ENCODE measurements at regions not wholly inside any gene's neighbourhood (a gene's known extent, or its start where the extent isn't known, plus 50 kb on each side); places are given as distances from the start of the nearest gene placed in this dataset.
"Not testable (repeated sequence)": the region's sequence is repeated elsewhere in the genome, so short reads cannot be mapped to it uniquely, and the experiment has no call there.

GRCh38 chr10:2362331-2362730, 625.0 kb upstream of the ADARB2 start:
- Histone ChIP-seq H3K27me3 (ENCODE audit: control insufficient read depth, insufficient read depth, low read length) (no peaks in the 10 kb centered on the region; the same call in 1 of the 2 replicates), H3K9ac (ENCODE audit: low read length) (no peak overlapping the region), H3K4me3 (ENCODE audit: low read depth, low read length) (no peak overlapping the region), H3K36me3 (ENCODE audit: control insufficient read depth, insufficient read depth, low read length) (no peaks in the 10 kb centered on the region), H3K9me3 (ENCODE audit: control insufficient read depth, insufficient read depth, low read depth, low read length) (no peaks in the 10 kb centered on the region), H3K4me1 (ENCODE audit: control insufficient read depth, insufficient read depth, low read length) (no peaks in the 10 kb centered on the region), H3K27ac (ENCODE audit: low read depth, low read length) (no peak overlapping the region)

DNA sequence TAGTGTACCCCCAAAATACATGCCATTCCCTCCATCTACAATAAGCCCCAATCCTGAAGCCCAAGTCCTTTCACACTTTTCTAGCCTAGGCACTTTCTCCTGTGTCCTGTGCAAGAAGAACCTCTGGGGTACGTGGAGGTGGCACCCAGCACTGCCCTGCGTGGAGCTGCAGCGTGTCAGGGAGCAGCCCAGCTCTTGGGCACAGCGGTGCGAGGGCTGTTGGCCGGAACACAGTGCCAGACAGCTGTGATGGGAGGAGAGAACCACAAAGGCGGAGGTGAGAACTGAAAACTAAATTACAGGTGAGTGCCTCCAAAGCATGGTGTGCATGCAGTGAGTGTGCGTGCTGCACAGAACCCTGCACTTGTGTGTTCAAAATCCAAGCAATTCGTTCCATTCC, 621.3 kb upstream of the ADARB2 start:
- Histone ChIP-seq H3K9ac (ENCODE audit: low read length) (no peak overlapping the region), H3K27me3 (ENCODE audit: control insufficient read depth, insufficient read depth, low read length) (no peaks in the 10 kb centered on the region; the same call in 1 of the 2 replicates), H3K9me3 (ENCODE audit: control insufficient read depth, insufficient read depth, low read depth, low read length) (no peaks in the 10 kb centered on the region), H3K27ac (ENCODE audit: low read depth, low read length) (no peak overlapping the region), H3K36me3 (ENCODE audit: control insufficient read depth, insufficient read depth, low read length) (no peaks in the 10 kb centered on the region), H3K4me3 (ENCODE audit: low read depth, low read length) (no peak overlapping the region), H3K4me1 (ENCODE audit: control insufficient read depth, insufficient read depth, low read length) (no peaks in the 10 kb centered on the region)

DNA sequence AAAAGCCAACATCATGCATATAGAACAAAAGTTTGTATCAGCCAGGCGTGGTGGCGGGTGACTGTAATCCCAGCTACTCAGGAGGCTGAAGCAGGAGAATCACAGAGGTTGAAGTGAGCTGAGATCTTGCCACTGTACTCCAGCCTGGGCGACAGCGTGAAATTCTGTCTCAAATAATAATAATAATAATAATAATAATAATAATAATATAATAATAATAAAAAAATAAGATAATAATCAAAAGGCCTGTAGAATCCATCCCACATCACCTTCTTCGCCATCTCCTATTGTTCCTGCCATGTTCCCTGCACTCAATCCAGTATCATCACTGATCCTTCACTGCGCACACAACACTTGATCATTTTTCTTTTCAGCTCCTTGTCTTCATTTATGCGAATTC, 619.3 kb upstream of the ADARB2 start:
- no peaks in the 10 kb centered on the region; the same call in 1 of the 2 replicates for H3K27me3 ChIP-seq (ENCODE audit: control insufficient read depth, insufficient read depth, low read length)

GRCh38 chr10:2351566-2351965, 614.2 kb upstream of the ADARB2 start:
- Histone ChIP-seq H3K27ac (ENCODE audit: low read depth, low read length) (no peak overlapping the region), H3K9ac (ENCODE audit: low read length) (no peak overlapping the region), H3K27me3 (ENCODE audit: control insufficient read depth, insufficient read depth, low read length) (no peaks in the 10 kb centered on the region; the same call in 1 of the 2 replicates), H3K4me1 (ENCODE audit: control insufficient read depth, insufficient read depth, low read length) (no peaks in the 10 kb centered on the region), H3K4me3 (ENCODE audit: low read depth, low read length) (no peak overlapping the region), H3K36me3 (ENCODE audit: control insufficient read depth, insufficient read depth, low read length) (no peaks in the 10 kb centered on the region), H3K9me3 (ENCODE audit: control insufficient read depth, insufficient read depth, low read depth, low read length) (no peaks in the 10 kb centered on the region)

More for the DNA sequence above, 619.3 kb upstream of the ADARB2 start:
- Histone ChIP-seq H3K4me3 (ENCODE audit: low read depth, low read length) (no peak overlapping the region), H3K36me3 (ENCODE audit: control insufficient read depth, insufficient read depth, low read length) (no peaks in the 10 kb centered on the region), H3K27ac (ENCODE audit: low read depth, low read length) (no peak overlapping the region), H3K4me1 (ENCODE audit: control insufficient read depth, insufficient read depth, low read length) (no peaks in the 10 kb centered on the region), H3K9ac (ENCODE audit: low read length) (no peak overlapping the region), H3K9me3 (ENCODE audit: control insufficient read depth, insufficient read depth, low read depth, low read length) (no peaks in the 10 kb centered on the region)

DNA sequence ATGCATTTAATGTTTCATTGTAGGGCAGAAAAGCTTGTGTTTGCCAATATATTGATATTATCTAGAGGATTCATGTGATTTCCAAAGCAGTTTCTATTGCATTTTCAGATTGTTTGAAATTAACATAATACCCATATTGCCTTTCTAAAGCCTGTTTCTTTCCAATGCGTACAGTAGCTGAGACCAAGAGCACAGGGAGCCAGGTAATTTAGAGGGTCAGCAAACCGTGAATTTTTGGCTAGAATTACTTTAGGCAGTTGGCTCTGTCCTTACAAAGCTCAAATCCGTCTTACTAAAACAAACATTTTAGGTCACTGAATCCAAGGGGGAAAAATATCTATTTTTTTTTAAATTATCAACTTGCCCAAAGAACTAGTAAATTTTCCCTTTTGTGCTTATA, 604.9 kb upstream of the ADARB2 start:
- Histone ChIP-seq H3K27me3 (ENCODE audit: control insufficient read depth, insufficient read depth, low read length) (no peaks in the 10 kb centered on the region), H3K27ac (ENCODE audit: low read depth, low read length) (no peak overlapping the region), H3K4me3 (ENCODE audit: low read depth, low read length) (no peak overlapping the region), H3K9ac (ENCODE audit: low read length) (no peak overlapping the region), H3K36me3 (ENCODE audit: control insufficient read depth, insufficient read depth, low read length) (no peaks in the 10 kb centered on the region), H3K9me3 (ENCODE audit: control insufficient read depth, insufficient read depth, low read depth, low read length) (no peaks in the 10 kb centered on the region), H3K4me1 (ENCODE audit: control insufficient read depth, insufficient read depth, low read length) (no peaks in the 10 kb centered on the region)

- H3K4me1 ChIP-seq (ENCODE audit: control insufficient read depth, insufficient read depth, low read length) = no peaks in the 10 kb centered on the region
- H3K4me3 ChIP-seq (ENCODE audit: low read depth, low read length) = no peak overlapping the region
- no peaks in the 10 kb centered on the region for H3K36me3 ChIP-seq (ENCODE audit: control insufficient read depth, insufficient read depth, low read length)
- H3K9ac ChIP-seq (ENCODE audit: low read length) = no peak overlapping the region
- H3K27ac ChIP-seq (ENCODE audit: low read depth, low read length) = no peak overlapping the region
- H3K27me3 ChIP-seq (ENCODE audit: control insufficient read depth, insufficient read depth, low read length) = no peaks in the 10 kb centered on the region
- no peaks in the 10 kb centered on the region for H3K9me3 ChIP-seq (ENCODE audit: control insufficient read depth, insufficient read depth, low read depth, low read length)
Observed at GRCh38 chr10:2340831-2341647, 603.7 kb upstream of the ADARB2 start.

- Histone ChIP-seq H3K27me3 (ENCODE audit: control insufficient read depth, insufficient read depth, low read length) (no peaks in the 10 kb centered on the region), H3K36me3 (ENCODE audit: control insufficient read depth, insufficient read depth, low read length) (no peaks in the 10 kb centered on the region), H3K27ac (ENCODE audit: low read depth, low read length) (no peak overlapping the region), H3K9me3 (ENCODE audit: control insufficient read depth, insufficient read depth, low read depth, low read length) (no peaks in the 10 kb centered on the region), H3K4me1 (ENCODE audit: control insufficient read depth, insufficient read depth, low read length) (no peaks in the 10 kb centered on the region), H3K9ac (ENCODE audit: low read length) (no peak overlapping the region), H3K4me3 (ENCODE audit: low read depth, low read length) (no peak overlapping the region)
Observed at GRCh38 chr10:2335626-2336025, 598.3 kb upstream of the ADARB2 start.

DNA sequence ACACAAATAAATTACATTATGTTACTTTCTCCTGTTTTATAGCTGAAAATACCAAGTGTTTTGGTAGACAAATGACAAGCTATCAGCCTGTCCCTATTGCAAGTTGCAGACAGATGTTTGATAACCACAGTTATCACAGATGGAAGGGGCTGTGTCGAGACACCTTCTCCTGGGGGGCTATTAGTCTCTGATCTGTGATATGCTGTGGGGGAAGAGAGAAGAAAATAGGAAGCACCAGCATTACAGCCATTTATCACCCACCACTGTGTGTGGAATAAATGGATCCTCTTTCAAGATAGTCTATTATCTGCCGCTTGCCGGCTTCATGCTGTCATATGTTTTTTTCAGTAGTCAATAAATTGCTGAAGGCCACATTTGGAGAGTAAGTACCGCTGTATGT, 597.2 kb upstream of the ADARB2 start:
- no peak overlapping the region for H3K4me3 ChIP-seq (ENCODE audit: low read depth, low read length)
- H3K9me3 ChIP-seq (ENCODE audit: control insufficient read depth, insufficient read depth, low read depth, low read length) = no peaks in the 10 kb centered on the region
- no peaks in the 10 kb centered on the region for H3K36me3 ChIP-seq (ENCODE audit: control insufficient read depth, insufficient read depth, low read length)
- no peak overlapping the region for H3K9ac ChIP-seq (ENCODE audit: low read length)
- H3K27ac ChIP-seq (ENCODE audit: low read depth, low read length) = no peak overlapping the region
- no peaks in the 10 kb centered on the region for H3K27me3 ChIP-seq (ENCODE audit: control insufficient read depth, insufficient read depth, low read length)
- no peaks in the 10 kb centered on the region for H3K4me1 ChIP-seq (ENCODE audit: control insufficient read depth, insufficient read depth, low read length)

DNA sequence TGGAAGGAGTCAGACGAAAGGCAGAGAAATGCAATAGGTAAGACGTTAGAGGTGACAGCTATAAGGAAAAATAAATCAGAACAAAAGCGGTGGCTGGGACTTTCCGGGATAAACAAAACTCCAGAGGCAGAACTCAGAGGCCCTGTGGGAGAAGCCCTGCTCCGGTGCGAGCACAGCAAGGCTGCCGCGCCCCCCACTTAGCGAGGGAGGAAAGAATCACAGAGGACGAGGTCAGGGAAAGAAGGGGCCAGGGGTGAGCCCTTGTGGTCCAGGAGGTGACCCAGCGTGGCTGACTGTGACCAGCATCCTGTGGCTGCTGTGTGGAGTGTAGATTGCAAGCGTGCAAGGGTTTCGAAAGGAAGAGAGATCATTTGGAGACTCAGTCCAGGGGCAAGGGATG, 591.8 kb upstream of the ADARB2 start:
- no peaks in the 10 kb centered on the region for H3K27me3 ChIP-seq (ENCODE audit: control insufficient read depth, insufficient read depth, low read length)
- H3K9me3 ChIP-seq (ENCODE audit: control insufficient read depth, insufficient read depth, low read depth, low read length) = no peaks in the 10 kb centered on the region
- no peak overlapping the region for H3K27ac ChIP-seq (ENCODE audit: low read depth, low read length)
- H3K9ac ChIP-seq (ENCODE audit: low read length) = no peak overlapping the region
- no peaks in the 10 kb centered on the region for H3K4me1 ChIP-seq (ENCODE audit: control insufficient read depth, insufficient read depth, low read length)
- no peak overlapping the region for H3K4me3 ChIP-seq (ENCODE audit: low read depth, low read length)
- H3K36me3 ChIP-seq (ENCODE audit: control insufficient read depth, insufficient read depth, low read length) = no peaks in the 10 kb centered on the region

- H3K27me3 ChIP-seq (ENCODE audit: control insufficient read depth, insufficient read depth, low read length) = no peaks in the 10 kb centered on the region
- H3K27ac ChIP-seq (ENCODE audit: low read depth, low read length) = no peak overlapping the region
- H3K4me1 ChIP-seq (ENCODE audit: control insufficient read depth, insufficient read depth, low read length) = no peaks in the 10 kb centered on the region
- H3K9ac ChIP-seq (ENCODE audit: low read length) = no peak overlapping the region
- no peak overlapping the region for H3K4me3 ChIP-seq (ENCODE audit: low read depth, low read length)
- H3K36me3 ChIP-seq (ENCODE audit: control insufficient read depth, insufficient read depth, low read length) = no peaks in the 10 kb centered on the region
- H3K9me3 ChIP-seq (ENCODE audit: control insufficient read depth, insufficient read depth, low read depth, low read length) = no peaks in the 10 kb centered on the region
Observed at GRCh38 chr10:2326411-2326810, 589.1 kb upstream of the ADARB2 start.

GRCh38 chr10:2315045-2315485, 577.7 kb upstream of the ADARB2 start:
- H3K9me3 ChIP-seq (ENCODE audit: control insufficient read depth, insufficient read depth, low read depth, low read length); H3K4me3 ChIP-seq (ENCODE audit: low read depth, low read length); H3K4me1 ChIP-seq (ENCODE audit: control insufficient read depth, insufficient read depth, low read length); H3K36me3 ChIP-seq (ENCODE audit: control insufficient read depth, insufficient read depth, low read length); H3K27me3 ChIP-seq (ENCODE audit: control insufficient read depth, insufficient read depth, low read length); H3K9ac ChIP-seq (ENCODE audit: low read length); H3K27ac ChIP-seq (ENCODE audit: low read depth, low read length): not testable (repeated sequence)

Data from HUES6 (cell line).